HuH-7.5 (cell line): ENCODE measurements at regions not wholly inside any gene's neighbourhood (a gene's known extent, or its start where the extent isn't known, plus 50 kb on each side); places are given as distances from the start of the nearest gene placed in this dataset.

Experiments used
- DNase-seq: peaks from one replicate; pipeline ENCODE4 v3.0.0; 2011; ENCODE audit warnings: low spot score

- DNase-seq, result no peak
These were observed 357.6 kb upstream of the PCDH15 start for GRCh38 chr10:55158633-55159032.

GRCh38 chr10:55146032-55146431 is 345.0 kb upstream of the PCDH15 start:
- DNase-seq, result no peak

- DNase-seq, result no peak
These were observed 343.0 kb upstream of the PCDH15 start for GRCh38 chr10:55144001-55144400.

GRCh38 chr10:55141892-55142291 is 340.9 kb upstream of the PCDH15 start:
- DNase-seq, result no peak

- DNase-seq, result no peak
These were observed 336.0 kb upstream of the PCDH15 start for GRCh38 chr10:55137063-55137462.

GRCh38 chr10:55104738-55105137 is 303.7 kb upstream of the PCDH15 start:
- DNase-seq, result no peak

GRCh38 chr10:55098452-55098851 is 297.4 kb upstream of the PCDH15 start:
- no peak for DNase-seq

- no peak for DNase-seq
These were observed 290.8 kb upstream of the PCDH15 start for GRCh38 chr10:55091691-55092328.

- no peak for DNase-seq
These were observed 277.1 kb upstream of the PCDH15 start for GRCh38 chr10:55078121-55078520.

- peak; percentile 3 for DNase-seq
These were observed 264.2 kb upstream of the PCDH15 start for GRCh38 chr10:55065185-55065584.

- no peak for DNase-seq
These were observed 262.8 kb upstream of the PCDH15 start for GRCh38 chr10:55063811-55064210.

GRCh38 chr10:55062349-55062748 is 261.3 kb upstream of the PCDH15 start:
- no peak for DNase-seq

- DNase-seq, result no peak
These were observed 257.8 kb upstream of the PCDH15 start for GRCh38 chr10:55058800-55059199.

- DNase-seq, result no peak
These were observed 250.5 kb upstream of the PCDH15 start for GRCh38 chr10:55051515-55051914.

GRCh38 chr10:55048830-55049498 is 247.9 kb upstream of the PCDH15 start:
- no peak for DNase-seq

- DNase-seq, result no peak
These were observed 242.5 kb upstream of the PCDH15 start for GRCh38 chr10:55043540-55043939.

GRCh38 chr10:55033061-55033460 is 232.0 kb upstream of the PCDH15 start:
- no peak for DNase-seq

- DNase-seq, result no peak
These were observed 223.7 kb upstream of the PCDH15 start for GRCh38 chr10:55024713-55025112.

- DNase-seq, result no peak
These were observed 218.4 kb upstream of the PCDH15 start for GRCh38 chr10:55019439-55019838.

GRCh38 chr10:55013318-55013717 is 212.3 kb upstream of the PCDH15 start:
- DNase-seq, result no peak

- DNase-seq, result no peak
These were observed 201.4 kb upstream of the PCDH15 start for GRCh38 chr10:55002420-55002819.

GRCh38 chr10:55001422-55001821 is 200.4 kb upstream of the PCDH15 start:
- no peak for DNase-seq

GRCh38 chr10:54993148-54993547 is 192.1 kb upstream of the PCDH15 start:
- no peak for DNase-seq

GRCh38 chr10:54985732-54986131 is 184.7 kb upstream of the PCDH15 start:
- no peak for DNase-seq
